Sciatic nerve (tissue), 2 donors: ENCODE measurements at regions not wholly inside any gene's neighbourhood (a gene's known extent, or its start where the extent isn't known, plus 50 kb on each side); places are given as distances from the start of the nearest gene placed in this dataset.
"Not testable (repeated sequence)": the region's sequence is repeated elsewhere in the genome, so short reads cannot be mapped to it uniquely, and the experiment has no call there.

Experiments
- ATAC-seq: fragments of 200-7000 bp; cut with Tn5 transposase; one replicate; pipeline ENCODE4 v1.9.1; 2020; ENCODE audit warnings: mild to moderate bottlenecking, moderate library complexity
- DNase-seq: peaks from one replicate; pipeline ENCODE4 v3.0.0-alpha.2; 2020; ENCODE audit warnings: low spot score
- intact Hi-C: fragments of 100-400 bp; cut with DNase I; formaldehyde crosslinking; loops from one replicate; pipeline ENCODE4 v1.14.2; 2022
- donor health status: DM: no; HTN: no; CAD: no.
- donor health status: DM: no; HTN: no; CAD: no.

DNA sequence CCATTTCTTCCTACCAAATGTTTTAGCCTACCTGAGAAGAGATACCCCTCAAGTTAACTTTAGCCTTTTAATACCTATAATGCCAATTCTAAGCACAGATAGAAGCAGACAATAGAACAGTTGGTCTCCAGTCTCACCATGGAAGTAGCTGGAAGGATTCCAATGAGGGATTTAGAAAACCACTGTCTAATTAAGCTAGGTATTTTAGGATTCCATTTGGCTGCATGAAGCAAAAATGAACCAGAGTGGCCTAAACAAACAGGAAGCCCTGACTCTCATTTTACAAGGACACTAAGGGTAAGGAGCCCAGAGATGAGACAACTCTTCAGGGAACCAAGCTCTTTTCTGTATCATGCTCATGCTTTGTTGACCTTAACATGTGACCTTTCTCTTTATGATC is 199.2 kb downstream of the ALDH8A1 start:
- intact Hi-C loops, result no loop called here
- no peak for ATAC-seq
- DNase-seq, result no peak

DNA sequence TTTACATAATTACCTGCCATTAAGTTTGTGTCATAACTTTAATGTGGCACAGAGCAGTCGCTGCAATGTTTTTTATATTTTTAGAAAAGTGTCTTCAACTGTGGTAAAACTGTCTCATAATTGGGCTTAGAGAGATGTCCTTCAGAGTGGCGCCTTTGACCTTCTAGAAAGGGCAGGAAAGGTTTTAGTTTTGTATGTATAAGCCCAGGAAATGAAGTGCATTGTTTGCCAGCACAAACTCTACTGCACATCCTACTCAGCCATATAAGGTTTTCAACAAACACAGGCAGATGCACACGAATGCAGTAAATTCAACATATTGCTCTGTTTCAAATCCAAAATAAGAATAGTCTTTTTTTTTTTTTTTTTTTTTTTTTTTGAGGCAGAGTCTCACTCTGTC is 201.4 kb downstream of the ALDH8A1 start:
- intact Hi-C loops, result no loop called here
- DNase-seq (no peak), ATAC-seq (no peak)

- intact Hi-C loops, ATAC-seq, DNase-seq: not testable (repeated sequence)
Observed at GRCh38 chr6:134747197-134747596, 202.7 kb downstream of the ALDH8A1 start.

DNA sequence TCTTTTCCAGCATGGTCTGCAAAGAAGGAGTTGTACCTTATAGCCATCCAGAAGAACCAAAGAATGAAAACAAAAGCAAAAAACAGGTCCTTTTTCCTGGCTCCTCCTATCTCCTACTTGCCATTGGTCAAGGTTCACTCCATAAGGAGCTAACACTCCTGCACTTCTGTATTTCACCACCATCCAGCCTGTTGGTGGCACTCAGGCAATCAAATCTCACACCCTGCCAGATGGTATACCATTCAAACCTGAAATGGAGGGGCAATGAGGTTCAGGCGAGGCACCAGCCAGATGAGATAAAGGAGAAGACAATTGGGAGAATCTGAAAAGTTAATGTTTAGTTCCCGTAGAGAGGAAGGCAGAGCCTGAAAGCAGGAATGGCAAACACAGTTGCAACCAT is 203.8 kb downstream of the ALDH8A1 start:
- ATAC-seq, result no peak
- DNase-seq, result no peak
- intact Hi-C loops, result no loop called here

GRCh38 chr6:134745192-134745591 is 204.7 kb downstream of the ALDH8A1 start:
- intact Hi-C loops, ATAC-seq, DNase-seq: not testable (repeated sequence)

GRCh38 chr6:134744301-134744700 is 205.6 kb downstream of the ALDH8A1 start:
- no peak for DNase-seq
- intact Hi-C loops, result no loop called here
- no peak for ATAC-seq

DNA sequence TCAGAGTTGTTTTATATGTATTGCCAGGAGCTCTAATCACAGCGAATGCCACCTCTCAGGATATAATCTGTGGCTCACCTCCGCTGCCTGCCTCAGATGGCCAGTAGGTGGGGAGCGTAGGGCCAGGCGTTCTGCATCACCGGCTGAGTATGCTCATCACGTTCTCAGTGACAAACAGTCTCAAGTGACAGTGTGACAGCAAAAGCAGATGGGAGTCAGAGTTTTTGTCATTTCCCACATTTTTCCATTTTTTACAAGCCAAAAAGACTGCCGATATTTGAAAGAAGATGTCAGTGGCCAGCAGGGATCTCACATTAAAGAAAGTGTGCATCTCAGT is 208.7 kb downstream of the ALDH8A1 start:
- ATAC-seq, result no peak
- DNase-seq, result no peak
- intact Hi-C loops, result no loop called here

DNA sequence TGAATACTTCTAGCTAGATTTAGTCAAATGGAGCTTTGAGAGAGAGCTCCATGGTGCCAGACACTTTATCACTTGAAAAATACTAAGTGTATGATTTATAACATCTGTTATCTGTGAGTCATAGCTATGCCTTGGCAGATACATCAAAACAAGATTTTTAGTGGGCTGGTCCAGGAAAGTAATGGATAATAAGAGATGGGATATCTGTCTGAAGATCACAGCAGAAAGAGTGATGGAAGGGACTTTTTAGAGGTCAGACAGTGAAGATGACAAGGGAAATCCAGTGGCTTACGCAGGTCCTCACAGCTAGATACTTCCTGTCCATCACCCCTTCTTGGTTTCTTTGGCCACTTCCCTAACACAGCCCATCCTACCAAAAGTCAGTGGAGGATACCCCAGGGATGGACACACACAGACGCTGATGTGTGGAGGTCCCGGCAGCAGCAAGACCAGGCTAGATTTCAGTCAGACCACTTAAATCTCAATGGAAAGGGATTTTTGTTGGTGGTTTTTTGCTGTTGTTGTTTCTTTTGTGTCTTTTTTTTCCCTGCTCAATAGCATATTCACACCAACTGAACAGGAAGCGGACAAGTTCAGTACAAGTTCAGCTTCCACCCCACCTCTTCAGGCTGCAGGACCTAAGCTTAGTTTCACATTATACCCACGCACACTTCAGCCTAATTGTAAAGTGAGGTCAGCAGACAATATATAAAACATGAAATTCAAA is 209.3 kb downstream of the ALDH8A1 start:
- intact Hi-C loops, result no loop called here
- DNase-seq, result no peak
- ATAC-seq, result no peak

DNA sequence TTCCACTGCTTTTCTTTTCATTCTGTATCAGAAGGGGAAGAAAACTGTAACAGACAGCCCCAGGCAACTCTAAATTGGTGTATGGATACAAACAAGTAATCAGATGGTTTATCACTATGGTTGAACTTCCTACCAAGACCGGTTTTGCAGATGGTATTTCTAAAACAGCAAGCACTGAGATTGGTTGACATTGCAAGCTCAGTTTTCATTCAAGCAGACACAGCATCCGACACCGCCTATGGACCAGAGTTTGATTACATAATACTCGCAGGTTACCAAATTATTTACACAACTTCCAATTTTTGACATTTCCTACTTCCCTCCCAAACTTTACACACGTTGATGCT is 209.9 kb downstream of the ALDH8A1 start:
- DNase-seq, result no peak
- intact Hi-C loops, result no loop called here
- no peak for ATAC-seq

DNA sequence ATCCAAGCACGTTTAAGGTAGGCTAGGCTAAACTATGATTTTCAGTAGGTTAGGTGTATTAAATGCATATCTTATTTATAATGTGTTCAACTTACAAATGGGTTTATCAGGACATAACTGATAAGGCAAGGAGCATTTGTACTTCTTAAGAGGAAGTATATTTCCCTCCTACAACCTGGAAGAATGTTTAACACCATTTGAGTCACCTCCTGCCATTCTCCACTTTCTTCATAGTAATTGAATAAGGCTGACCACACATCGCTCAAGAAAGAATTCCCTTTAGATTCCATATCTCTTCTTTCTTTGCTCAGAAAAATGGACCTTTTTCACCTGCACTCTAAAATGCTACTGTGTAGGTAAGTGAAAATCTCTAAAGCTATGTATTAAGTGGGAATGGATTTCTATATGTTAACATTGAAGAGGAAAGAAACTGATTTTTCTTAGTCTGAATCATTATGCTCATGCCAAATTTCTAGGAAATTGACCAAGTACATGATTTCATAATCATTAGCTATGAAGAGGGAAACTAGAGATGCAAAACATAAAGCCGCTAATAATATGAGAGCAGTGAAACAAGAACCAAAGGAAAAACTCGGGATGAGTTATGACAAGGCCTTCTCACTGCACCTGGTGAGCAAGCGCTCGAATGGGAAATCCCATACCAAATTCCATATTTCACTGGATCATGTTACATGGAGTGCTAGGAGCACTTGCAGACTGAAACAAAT is 210.4 kb downstream of the ALDH8A1 start:
- intact Hi-C loops, result no loop called here
- DNase-seq (no peak), ATAC-seq (no peak)

DNA sequence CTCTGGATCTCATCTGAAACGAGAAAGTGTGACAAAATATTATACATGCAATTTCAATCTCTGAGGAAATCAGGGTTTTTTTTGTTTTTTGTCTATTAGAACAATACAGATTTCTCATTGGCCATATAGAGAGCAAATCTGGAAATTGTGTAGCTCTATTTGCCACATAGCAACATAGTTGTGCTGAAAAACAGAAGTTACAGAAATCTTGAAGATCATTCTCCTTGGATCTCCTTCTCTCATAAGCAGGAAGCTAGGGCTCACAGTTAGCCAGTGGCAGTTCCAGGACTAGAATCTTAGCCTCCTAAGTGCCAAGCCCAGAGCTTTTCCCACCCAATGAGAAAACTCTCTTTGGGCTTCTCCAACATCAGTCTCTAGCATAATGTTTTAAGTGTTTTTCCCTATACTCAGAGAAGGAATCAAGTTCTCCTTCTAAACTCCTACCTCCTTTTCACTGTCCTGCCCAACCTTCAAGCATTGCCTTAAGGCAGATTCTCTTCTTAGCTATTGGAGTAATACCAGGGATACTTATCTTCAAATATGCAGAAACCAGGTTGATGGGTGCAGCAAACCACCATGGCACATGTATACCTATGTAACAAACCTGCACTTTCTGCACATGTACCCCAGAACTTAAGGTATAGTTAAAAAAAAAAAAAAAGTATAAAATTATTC is 211.6 kb downstream of the ALDH8A1 start:
- intact Hi-C loops, result no loop called here
- DNase-seq (no peak), ATAC-seq (no peak)

GRCh38 chr6:134735461-134735860 is 214.4 kb downstream of the ALDH8A1 start:
- ATAC-seq (no peak), DNase-seq (no peak)

DNA sequence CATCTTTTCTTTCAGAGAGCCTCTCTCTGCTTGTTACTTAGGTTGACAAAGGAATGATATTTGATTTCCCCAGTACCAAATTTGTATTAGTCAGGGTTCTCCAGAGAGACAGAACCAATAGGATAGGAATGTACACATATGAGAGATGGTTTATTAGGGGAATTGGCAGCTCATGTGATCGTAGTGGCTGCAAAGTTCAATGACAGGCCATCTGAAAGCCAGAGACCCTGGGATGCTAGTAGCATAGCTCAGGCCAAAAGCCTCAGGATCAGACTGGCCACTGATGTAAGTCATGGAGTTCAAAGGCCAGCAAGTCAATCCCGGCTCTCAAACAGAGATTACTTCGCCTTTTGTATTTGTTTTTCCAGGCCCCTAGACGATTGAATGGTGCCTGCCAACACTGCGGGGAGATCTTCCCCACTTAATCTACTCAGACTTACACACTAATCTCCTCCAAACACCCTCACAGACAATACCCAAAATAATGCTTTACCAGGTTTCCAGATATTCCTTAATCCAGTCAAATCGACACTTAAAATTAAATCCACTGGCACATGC is 215.5 kb downstream of the ALDH8A1 start:
- intact Hi-C loops, result no loop called here
- ATAC-seq (no peak), DNase-seq (no peak)

More at GRCh38 chr6:134735461-134735860, 214.4 kb downstream of the ALDH8A1 start:
- intact Hi-C loops, result no loop called here

DNA sequence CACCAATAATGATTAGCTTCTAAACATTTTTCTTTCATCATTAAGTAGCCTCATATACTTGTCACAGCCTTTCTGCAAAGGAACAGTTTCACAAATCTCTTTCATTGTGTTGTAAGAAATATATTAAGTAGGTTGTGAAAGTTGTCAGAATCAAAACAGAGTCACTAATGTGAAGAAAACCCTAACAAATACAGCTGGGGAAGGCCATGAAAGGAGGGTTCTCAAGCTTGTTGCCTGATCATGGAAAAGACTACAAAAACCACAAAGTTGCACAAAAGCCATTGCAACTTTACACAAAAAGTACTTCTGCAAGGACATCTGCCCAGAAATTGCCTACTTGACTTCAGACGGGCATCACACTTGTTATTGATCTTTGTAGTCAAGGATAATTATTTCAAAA is 216.1 kb downstream of the ALDH8A1 start:
- intact Hi-C loops, result loop anchor here (1.0 kb wide), 1 partner anchor 12 kb away; no protein-coding TSS in a partner anchor
- ATAC-seq, result no peak
- no peak for DNase-seq

GRCh38 chr6:134732763-134733162 is 217.1 kb downstream of the ALDH8A1 start:
- intact Hi-C loops, result loop anchor here (1.0 kb wide), 1 partner anchor 11 kb away; no protein-coding TSS in a partner anchor
- ATAC-seq, result no peak
- DNase-seq, result no peak

GRCh38 chr6:134731615-134732014 is 218.3 kb downstream of the ALDH8A1 start:
- no peak for DNase-seq
- no peak for ATAC-seq
- intact Hi-C loops, result no loop called here

- DNase-seq (no peak), ATAC-seq (no peak)
- intact Hi-C loops, result no loop called here
Observed at GRCh38 chr6:134730013-134730412, 219.9 kb downstream of the ALDH8A1 start.

- DNase-seq, result no peak
- intact Hi-C loops, result no loop called here
- no peak for ATAC-seq
Observed at GRCh38 chr6:134729561-134729960, 220.3 kb downstream of the ALDH8A1 start.

- no peak for DNase-seq
- ATAC-seq, result no peak
- intact Hi-C loops, result no loop called here
Observed at GRCh38 chr6:134727081-134727480, 222.8 kb downstream of the ALDH8A1 start.

DNA sequence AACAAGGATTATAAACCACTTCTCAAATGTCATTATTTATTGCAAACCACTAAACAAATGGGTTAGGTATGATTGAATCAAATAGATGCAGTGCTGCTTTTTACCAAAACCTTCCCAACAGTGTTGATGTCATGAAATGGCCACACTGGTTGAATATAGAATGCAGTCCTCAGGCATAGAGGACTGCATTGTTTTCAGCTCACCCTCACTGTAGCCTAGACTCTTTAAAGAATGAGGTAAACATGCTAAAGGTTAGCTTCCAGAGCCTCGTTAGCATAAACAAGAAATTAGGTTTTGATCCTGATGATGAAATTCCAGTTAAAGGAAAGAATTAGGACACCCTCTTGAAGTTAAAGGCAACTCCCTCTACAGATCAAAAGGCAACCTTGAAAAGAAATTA is 224.3 kb downstream of the ALDH8A1 start:
- ATAC-seq (no peak), DNase-seq (no peak)
- intact Hi-C loops, result no loop called here
